ENCODE measurements at regions not wholly inside any gene's neighbourhood (a gene's known extent, or its start where the extent isn't known, plus 50 kb on each side); places are given as distances from the start of the nearest gene placed in this dataset.

DNA sequence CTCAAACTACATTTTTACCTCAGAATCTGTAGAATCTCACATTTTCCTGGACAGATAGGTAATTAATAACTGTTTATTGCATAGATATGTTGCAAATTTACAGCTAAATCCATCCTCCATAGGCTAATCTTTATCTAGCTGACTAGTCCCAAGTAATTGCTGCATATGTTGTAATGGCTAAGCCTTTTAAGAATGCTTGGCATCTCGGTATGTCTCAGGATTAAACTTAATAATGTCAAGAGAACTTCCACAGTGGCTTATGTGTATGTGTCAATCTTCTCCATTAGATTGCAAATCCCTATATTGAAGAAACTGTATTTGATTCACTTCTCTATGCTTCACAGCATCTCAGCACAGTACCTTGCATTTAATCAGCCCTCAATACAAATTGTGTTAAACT lies 131.9 kb downstream of the PRDM9 start:
- H3K4ac ChIP-seq (ENCODE audit: low read depth, low read length) = no peak overlapping the region
- TF ChIP-seq USF2 (IDR thresholded peaks at IDR 0.05; ENCODE audit: low read depth, low read length) = no peak
- no peak for TF ChIP-seq CEBPB (IDR thresholded peaks at IDR 0.05; ENCODE audit: low read depth, low read length)
- TF ChIP-seq MXI1 (IDR thresholded peaks at IDR 0.05; ENCODE audit: borderline replicate concordance, low read depth, low read length) = no peak
- TF ChIP-seq SMC3 (IDR thresholded peaks at IDR 0.05; ENCODE audit: low read depth, low read length) = no peak
- no peak for TF ChIP-seq RFX5 (IDR thresholded peaks at IDR 0.05; ENCODE audit: low read depth, low read length)
- no peak for TF ChIP-seq CHD1 (IDR thresholded peaks at IDR 0.05; ENCODE audit: low read depth, low read length)
- no peak for TF ChIP-seq RCOR1 (IDR thresholded peaks at IDR 0.05; ENCODE audit: insufficient replicate concordance, low read length)
- no peak for TF ChIP-seq MAFK (IDR thresholded peaks at IDR 0.05; ENCODE audit: low read depth, low read length)
- no peak for TF ChIP-seq NFE2L2 (IDR thresholded peaks at IDR 0.05; ENCODE audit: low read depth, low read length)
- TF ChIP-seq, protein P1, sequence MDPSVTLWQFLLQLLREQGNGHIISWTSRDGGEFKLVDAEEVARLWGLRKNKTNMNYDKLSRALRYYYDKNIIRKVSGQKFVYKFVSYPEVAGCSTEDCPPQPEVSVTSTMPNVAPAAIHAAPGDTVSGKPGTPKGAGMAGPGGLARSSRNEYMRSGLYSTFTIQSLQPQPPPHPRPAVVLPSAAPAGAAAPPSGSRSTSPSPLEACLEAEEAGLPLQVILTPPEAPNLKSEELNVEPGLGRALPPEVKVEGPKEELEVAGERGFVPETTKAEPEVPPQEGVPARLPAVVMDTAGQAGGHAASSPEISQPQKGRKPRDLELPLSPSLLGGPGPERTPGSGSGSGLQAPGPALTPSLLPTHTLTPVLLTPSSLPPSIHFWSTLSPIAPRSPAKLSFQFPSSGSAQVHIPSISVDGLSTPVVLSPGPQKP (IDR thresholded peaks at IDR 0.05; ENCODE audit: borderline replicate concordance, low read depth, low read length) = no peak
- TF ChIP-seq, protein P2, sequence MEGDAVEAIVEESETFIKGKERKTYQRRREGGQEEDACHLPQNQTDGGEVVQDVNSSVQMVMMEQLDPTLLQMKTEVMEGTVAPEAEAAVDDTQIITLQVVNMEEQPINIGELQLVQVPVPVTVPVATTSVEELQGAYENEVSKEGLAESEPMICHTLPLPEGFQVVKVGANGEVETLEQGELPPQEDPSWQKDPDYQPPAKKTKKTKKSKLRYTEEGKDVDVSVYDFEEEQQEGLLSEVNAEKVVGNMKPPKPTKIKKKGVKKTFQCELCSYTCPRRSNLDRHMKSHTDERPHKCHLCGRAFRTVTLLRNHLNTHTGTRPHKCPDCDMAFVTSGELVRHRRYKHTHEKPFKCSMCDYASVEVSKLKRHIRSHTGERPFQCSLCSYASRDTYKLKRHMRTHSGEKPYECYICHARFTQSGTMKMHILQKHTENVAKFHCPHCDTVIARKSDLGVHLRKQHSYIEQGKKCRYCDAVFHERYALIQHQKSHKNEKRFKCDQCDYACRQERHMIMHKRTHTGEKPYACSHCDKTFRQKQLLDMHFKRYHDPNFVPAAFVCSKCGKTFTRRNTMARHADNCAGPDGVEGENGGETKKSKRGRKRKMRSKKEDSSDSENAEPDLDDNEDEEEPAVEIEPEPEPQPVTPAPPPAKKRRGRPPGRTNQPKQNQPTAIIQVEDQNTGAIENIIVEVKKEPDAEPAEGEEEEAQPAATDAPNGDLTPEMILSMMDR (conservative IDR thresholded peaks at IDR 0.05; ENCODE audit: low read depth, low read length) = no peak
- no peak for TF ChIP-seq RAD21 (IDR thresholded peaks at IDR 0.05; ENCODE audit: low read length)
- no peak for TF ChIP-seq POLR2A (IDR thresholded peaks at IDR 0.05; ENCODE audit: low read depth, low read length)
- TF ChIP-seq MAZ (IDR thresholded peaks at IDR 0.05; ENCODE audit: borderline replicate concordance, low read depth, low read length) = no peak
- TF ChIP-seq FOS (IDR thresholded peaks at IDR 0.05; ENCODE audit: low read depth, low read length) = no peak
- no peak overlapping the region for H2AFZ ChIP-seq (replicated peaks; ENCODE audit: low read length, poor library complexity)
- ChIA-PET CTCF (no interaction called here), POLR2A (ENCODE audit: unreplicated experiment) (no interaction called here)
- no peak overlapping the region for H3K4me3 ChIP-seq (ENCODE audit: insufficient read depth, low read depth, low read length)
- no peaks in the 10 kb centered on the region for H3K27me3 ChIP-seq (ENCODE audit: control insufficient read depth, insufficient read depth, low read length)
- H2BK5ac ChIP-seq (ENCODE audit: low read depth, low read length, poor library complexity, severe bottlenecking) = no peak overlapping the region
- no peak overlapping the region for H4K8ac ChIP-seq (ENCODE audit: low read depth in 2 of 2, low read length in 2 of 2)
- in situ Hi-C loops (cut with MboI; ENCODE audit: low sequenced_read_pairs) (no loop called here), dilution Hi-C loops (cut with HindIII; ENCODE audit: low sequenced_read_pairs, unreplicated experiment) (no loop called here), intact Hi-C loops (cut with micrococcal nuclease) (no loop called here)
- H3K18ac ChIP-seq (ENCODE audit: low read depth, low read length) = no peak overlapping the region
- H3K79me1 ChIP-seq (ENCODE audit: low read depth in 1 of 2, low read length in 2 of 2) = no peaks in the 10 kb centered on the region
- H2BK120ac ChIP-seq (ENCODE audit: low read depth, low read length) = no peak overlapping the region
- H3K23ac ChIP-seq (ENCODE audit: low read depth, low read length) = no peak overlapping the region
- no peak overlapping the region for H2BK15ac ChIP-seq (ENCODE audit: low read depth, low read length)
- H2AK5ac ChIP-seq (ENCODE audit: low read depth, low read length) = no peak overlapping the region
- H4K5ac ChIP-seq (ENCODE audit: low read depth, low read length) = no peak overlapping the region
- BruUV-seq (replicated peaks) = no TSS peak
- H2AK9ac ChIP-seq (replicated peaks; ENCODE audit: low read depth, low read length, poor library complexity) = no peak overlapping the region
- H4K20me1 ChIP-seq (ENCODE audit: insufficient read depth, low read length) = no peaks in the 10 kb centered on the region
- H3K36me3 ChIP-seq (ENCODE audit: control insufficient read depth, insufficient read depth, low read length) = no peaks in the 10 kb centered on the region
- no peak overlapping the region for H2BK20ac ChIP-seq (ENCODE audit: low read depth, low read length)
- ATAC-seq (ENCODE audit: low read depth) (no peak), DNase-seq (no peak)
- H3K9me1 ChIP-seq (ENCODE audit: insufficient read depth, low read length) = no peaks in the 10 kb centered on the region
- no peaks in the 10 kb centered on the region for H3K9me3 ChIP-seq (ENCODE audit: control insufficient read depth, insufficient read depth, low read length)
- H3K9ac ChIP-seq (ENCODE audit: low read depth, low read length) = no peak overlapping the region
- no peak overlapping the region for H3K56ac ChIP-seq (ENCODE audit: extremely low read depth, insufficient read depth, low read length)
- no peak overlapping the region for H3K27ac ChIP-seq (ENCODE audit: insufficient read depth, low read length)
- H3K4me1 ChIP-seq (ENCODE audit: control insufficient read depth, insufficient read depth, low read length) = no peaks in the 10 kb centered on the region
- WGBS, 2 experiments (ENCODE audit: extremely low coverage in 2 of 2, insufficient read length in 1 of 2) = no CpG with 5 or more reads among the region's 1 CpG
- no peak overlapping the region for H3K4me2 ChIP-seq (ENCODE audit: low read depth, low read length)
- no peak overlapping the region for H3K14ac ChIP-seq (replicated peaks; ENCODE audit: low read depth, low read length)
- H4K91ac ChIP-seq (ENCODE audit: insufficient read depth, low read depth, low read length) = no peak overlapping the region

Measured in IMR-90 (cell line).